Activated CD4-positive, alpha-beta memory T cell treated with anti-CD3 and anti-CD28 coated beads, Interleukin-2, amount 10 ng/mL, durations not matched to agents 7 days and 5 days (primary cell): ENCODE measurements at regions not wholly inside any gene's neighbourhood (a gene's known extent, or its start where the extent isn't known, plus 50 kb on each side); places are given as distances from the start of the nearest gene placed in this dataset.
A peak's percentile ranks its signal among the peaks of the same experiment; 100 is the strongest.

Experiments
- CTCF ChIA-PET: fragments of 350-600 bp; sonication (Branson Sonifier 250); formaldehyde crosslinking; loops from one replicate; lab custom pipeline; 2021; ENCODE audit warnings: antibody characterized with exemption, inconsistent platforms; lab: Charles Lee
- POLR2A ChIA-PET: fragments of 350-600 bp; sonication (Branson Sonifier 250); formaldehyde crosslinking; loops from one replicate; lab custom pipeline; 2021; ENCODE audit warnings: antibody characterized with exemption; lab: Charles Lee
- DNase-seq: peaks from one replicate; pipeline ENCODE4 v3.0.0-alpha.2; 2020
- H3K27ac Mint-ChIP-seq: one replicate; pipeline ENCODE4 v1.8.0; 2021; ENCODE audit warnings: mild to moderate bottlenecking, mixed read lengths
- H3K27me3 Mint-ChIP-seq: one replicate; pipeline ENCODE4 v1.8.0; 2021; ENCODE audit warnings: mixed read lengths
- H3K36me3 Mint-ChIP-seq: one replicate; pipeline ENCODE4 v1.8.0; 2021; ENCODE audit warnings: low read depth, mixed read lengths
- H3K4me1 Mint-ChIP-seq: one replicate; pipeline ENCODE4 v1.8.0; 2021; ENCODE audit warnings: mixed read lengths
- H3K4me3 Mint-ChIP-seq: one replicate; pipeline ENCODE4 v1.8.0; 2021; ENCODE audit warnings: mild to moderate bottlenecking, mixed read lengths
- H3K9me3 Mint-ChIP-seq: one replicate; pipeline ENCODE4 v1.8.0; 2021; ENCODE audit warnings: mixed read lengths

DNA sequence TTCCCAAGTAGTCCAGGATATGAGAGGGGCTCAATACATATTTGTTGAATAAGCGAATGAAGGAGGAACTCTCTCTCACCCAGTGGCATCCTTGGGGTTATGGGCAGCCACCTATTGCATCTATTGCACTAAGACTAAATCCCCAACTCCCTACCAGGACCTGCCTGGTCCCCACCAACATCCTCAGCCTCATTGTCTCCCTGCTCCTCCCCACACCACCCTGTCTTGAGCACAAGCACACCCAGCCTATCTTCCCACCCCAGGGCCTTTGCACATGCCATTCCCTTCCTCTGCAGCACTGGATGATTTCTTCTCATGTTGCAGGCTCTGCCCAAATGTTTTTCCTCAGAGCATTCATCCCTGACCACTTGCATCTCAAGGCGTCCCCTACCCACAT lies 133.8 kb downstream of the BARX1 start:
- ChIA-PET CTCF (no interaction called here), POLR2A (no interaction called here)
- H3K4me3 Mint-ChIP-seq, result no peak overlapping the region
- H3K9me3 Mint-ChIP-seq, result no peaks in the 10 kb centered on the region
- peaks cover 14% of the 10 kb centered on the region for H3K27me3 Mint-ChIP-seq
- no peaks in the 10 kb centered on the region for H3K36me3 Mint-ChIP-seq
- no peak for DNase-seq
- H3K4me1 Mint-ChIP-seq, result peaks cover 3% of the 10 kb centered on the region
- H3K27ac Mint-ChIP-seq, result no peak overlapping the region

DNA sequence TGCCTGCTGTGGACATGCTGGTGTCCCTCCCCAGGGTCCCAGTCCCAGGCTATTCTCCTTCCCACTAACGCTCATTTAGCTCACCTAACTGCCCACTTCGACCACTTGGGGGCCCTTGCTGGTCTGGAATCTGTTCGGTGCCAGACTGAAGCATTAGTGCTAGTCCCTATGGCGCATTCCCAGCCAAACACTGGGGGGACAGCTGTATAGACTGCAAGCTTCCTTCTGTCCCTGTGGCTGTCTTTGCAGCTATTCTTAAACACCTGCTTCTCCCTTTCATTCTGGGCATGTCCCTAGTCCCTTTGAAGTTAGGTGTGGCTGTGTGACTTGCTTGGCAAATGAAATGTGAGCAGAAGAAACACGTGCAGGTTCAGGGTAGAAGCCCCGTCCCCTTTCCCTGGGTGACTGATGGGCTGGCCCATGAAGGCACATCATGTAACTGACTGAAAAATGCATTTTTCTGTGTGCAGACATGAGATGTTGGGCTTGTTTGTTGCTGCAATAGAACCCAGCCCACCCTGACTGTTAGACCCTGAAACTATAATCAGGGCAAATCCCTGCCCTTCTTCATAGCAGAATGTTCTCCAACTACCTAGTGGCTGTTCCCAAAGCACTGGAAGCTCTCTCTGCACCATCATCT lies 134.4 kb downstream of the BARX1 start:
- Mint-ChIP-seq H3K36me3 (no peaks in the 10 kb centered on the region), H3K4me3 (no peak overlapping the region), H3K4me1 (no peaks in the 10 kb centered on the region), H3K9me3 (no peaks in the 10 kb centered on the region), H3K27me3 (peaks cover 12% of the 10 kb centered on the region), H3K27ac (no peak overlapping the region)
- DNase-seq, result no peak
- ChIA-PET POLR2A (no interaction called here), CTCF (no interaction called here)

DNA sequence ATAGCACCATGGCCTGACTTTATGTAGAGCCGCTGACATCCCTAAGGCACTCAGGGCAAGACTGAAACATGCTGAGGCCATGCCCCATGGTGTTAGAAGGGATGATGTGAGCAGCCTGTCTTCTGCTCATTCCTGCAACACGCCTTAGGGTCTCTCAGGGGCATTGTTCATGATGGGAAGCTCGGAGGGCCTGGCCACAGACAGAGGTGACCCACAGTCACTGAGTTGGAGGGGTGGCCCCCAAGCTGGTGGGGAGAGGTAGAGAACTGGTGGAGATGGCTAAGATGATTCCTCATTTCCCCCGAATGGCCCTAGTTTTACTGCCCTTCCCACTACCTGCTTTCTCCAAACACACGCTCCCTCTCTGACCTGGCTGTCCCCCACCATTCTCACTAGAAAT lies 135.2 kb downstream of the BARX1 start:
- Mint-ChIP-seq H3K4me1 (no peaks in the 10 kb centered on the region), H3K4me3 (no peak overlapping the region), H3K27me3 (peaks cover 12% of the 10 kb centered on the region), H3K9me3 (no peaks in the 10 kb centered on the region), H3K36me3 (no peaks in the 10 kb centered on the region), H3K27ac (no peak overlapping the region)
- DNase-seq, result no peak
- POLR2A ChIA-PET, result no interaction called here
- CTCF ChIA-PET, result no interaction called here

DNA sequence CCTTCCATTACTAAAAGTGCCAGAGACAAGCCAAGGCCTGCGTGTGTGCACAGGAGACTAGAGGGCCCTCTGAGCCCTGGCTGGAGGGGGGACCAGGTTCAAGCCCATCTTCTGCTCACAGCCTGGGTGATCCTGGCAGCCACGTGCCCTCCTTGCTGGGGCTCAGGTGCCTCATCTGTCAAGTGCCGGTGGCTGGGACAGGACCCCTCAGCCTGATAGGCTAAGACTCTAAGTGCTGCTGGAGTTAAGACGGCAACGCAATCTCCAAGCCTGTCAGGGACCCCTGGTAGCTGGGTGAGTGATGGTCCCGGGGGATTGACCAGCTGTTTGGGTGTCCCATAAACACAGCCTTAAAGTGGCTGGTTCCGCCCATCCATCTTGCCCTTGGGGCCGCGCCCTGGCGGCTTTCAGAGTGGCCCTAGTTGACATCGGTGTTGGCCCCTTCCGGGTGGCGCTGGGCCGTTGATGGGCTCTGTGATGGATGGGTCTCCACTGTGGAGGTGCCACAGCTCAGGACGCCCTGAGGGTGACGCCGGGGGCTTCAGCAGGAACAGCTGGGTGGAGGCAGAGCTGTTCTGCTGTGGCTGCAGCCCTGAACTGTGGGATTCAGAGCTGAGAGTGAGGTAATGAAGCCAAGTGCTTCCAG lies 136.2 kb downstream of the BARX1 start:
- no peaks in the 10 kb centered on the region for H3K36me3 Mint-ChIP-seq
- no peak overlapping the region for H3K27ac Mint-ChIP-seq
- H3K27me3 Mint-ChIP-seq, result peaks cover 13% of the 10 kb centered on the region
- H3K4me3 Mint-ChIP-seq, result no peak overlapping the region
- no peaks in the 10 kb centered on the region for H3K4me1 Mint-ChIP-seq
- CTCF ChIA-PET, result no interaction called here
- POLR2A ChIA-PET, result no interaction called here
- DNase-seq, result no peak
- H3K9me3 Mint-ChIP-seq, result no peaks in the 10 kb centered on the region

DNA sequence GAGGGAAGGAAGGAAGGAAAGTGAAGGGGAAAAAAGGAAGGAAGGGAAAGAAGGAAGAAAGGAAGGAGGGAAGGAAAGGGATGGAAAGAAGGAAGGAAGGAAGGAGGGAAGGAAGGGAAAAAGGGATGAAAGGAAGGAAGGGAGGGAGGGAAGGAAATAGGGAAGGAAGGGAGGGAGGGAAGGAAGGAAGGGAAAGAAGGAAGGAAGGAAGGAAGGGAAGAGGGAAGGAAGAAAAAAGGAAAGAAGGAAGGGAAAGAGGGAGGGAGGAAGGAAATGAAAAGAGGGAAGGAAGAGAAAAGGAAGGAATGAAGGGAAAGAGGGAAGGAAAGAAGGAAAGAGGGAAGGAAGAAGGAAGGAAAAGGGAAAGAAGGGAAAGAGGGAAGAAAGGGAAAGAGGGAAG lies 136.9 kb downstream of the BARX1 start:
- Mint-ChIP-seq H3K27ac (no peak overlapping the region), H3K27me3 (peaks cover 13% of the 10 kb centered on the region), H3K4me3 (no peak overlapping the region), H3K4me1 (no peaks in the 10 kb centered on the region), H3K36me3 (no peaks in the 10 kb centered on the region), H3K9me3 (no peaks in the 10 kb centered on the region)
- DNase-seq, result no peak
- POLR2A ChIA-PET, result no interaction called here
- CTCF ChIA-PET, result no interaction called here

DNA sequence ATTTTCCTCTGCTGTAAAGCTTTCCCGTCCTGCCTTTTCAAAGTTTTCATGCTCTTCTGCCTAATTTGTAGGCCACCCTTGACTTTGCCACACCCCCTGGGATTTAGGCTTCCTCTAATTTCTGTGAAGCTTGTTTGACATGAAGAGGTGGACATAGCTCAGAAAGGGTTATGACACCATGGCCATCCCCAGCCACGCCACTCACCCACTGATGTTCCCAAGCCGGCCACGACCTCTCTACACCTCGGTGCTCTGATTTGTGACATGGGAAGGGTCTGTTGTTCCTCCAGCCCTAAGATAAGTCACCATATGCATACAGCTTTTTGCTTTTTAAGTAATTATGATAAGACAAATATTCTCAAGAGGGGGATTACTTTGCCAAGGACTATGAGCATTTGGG lies 139.5 kb downstream of the BARX1 start:
- Mint-ChIP-seq H3K4me1 (no peaks in the 10 kb centered on the region), H3K27ac (no peak overlapping the region), H3K9me3 (no peaks in the 10 kb centered on the region), H3K27me3 (peaks cover 7% of the 10 kb centered on the region), H3K36me3 (no peaks in the 10 kb centered on the region), H3K4me3 (no peak overlapping the region)
- POLR2A ChIA-PET, result interaction anchor here (0.6 kb wide), 1 partner anchor 30 kb away, joined by 4 read pairs; no protein-coding TSS in a partner anchor
- no peak for DNase-seq
- CTCF ChIA-PET, result no interaction called here

DNA sequence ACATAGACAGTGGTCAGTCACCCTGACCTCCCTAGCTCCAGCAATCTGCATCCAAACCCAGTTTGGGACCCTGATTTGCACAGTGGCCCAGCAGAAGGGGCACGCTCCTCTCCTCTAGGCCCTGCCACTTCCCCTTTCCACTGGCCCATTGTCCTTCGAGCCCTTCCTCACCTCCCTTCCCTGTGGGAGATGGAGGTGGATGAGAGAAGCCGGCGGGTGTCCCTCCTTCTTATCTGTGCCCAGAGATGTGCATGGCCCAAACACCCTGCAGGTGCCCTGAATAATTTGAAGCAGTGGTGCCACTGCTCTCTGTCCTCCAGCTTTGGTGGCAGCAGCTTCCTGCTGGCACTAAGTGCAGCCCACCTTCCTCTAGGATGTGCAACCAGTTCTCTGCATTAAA lies 140.0 kb downstream of the BARX1 start:
- peaks cover 7% of the 10 kb centered on the region for H3K27me3 Mint-ChIP-seq
- CTCF ChIA-PET, result no interaction called here
- POLR2A ChIA-PET, result interaction anchor here (0.6 kb wide), 1 partner anchor 31 kb away, joined by 4 read pairs; no protein-coding TSS in a partner anchor
- H3K4me3 Mint-ChIP-seq, result no peak overlapping the region
- no peak for DNase-seq
- no peaks in the 10 kb centered on the region for H3K9me3 Mint-ChIP-seq
- H3K4me1 Mint-ChIP-seq, result no peaks in the 10 kb centered on the region
- no peak overlapping the region for H3K27ac Mint-ChIP-seq
- H3K36me3 Mint-ChIP-seq, result no peaks in the 10 kb centered on the region

DNA sequence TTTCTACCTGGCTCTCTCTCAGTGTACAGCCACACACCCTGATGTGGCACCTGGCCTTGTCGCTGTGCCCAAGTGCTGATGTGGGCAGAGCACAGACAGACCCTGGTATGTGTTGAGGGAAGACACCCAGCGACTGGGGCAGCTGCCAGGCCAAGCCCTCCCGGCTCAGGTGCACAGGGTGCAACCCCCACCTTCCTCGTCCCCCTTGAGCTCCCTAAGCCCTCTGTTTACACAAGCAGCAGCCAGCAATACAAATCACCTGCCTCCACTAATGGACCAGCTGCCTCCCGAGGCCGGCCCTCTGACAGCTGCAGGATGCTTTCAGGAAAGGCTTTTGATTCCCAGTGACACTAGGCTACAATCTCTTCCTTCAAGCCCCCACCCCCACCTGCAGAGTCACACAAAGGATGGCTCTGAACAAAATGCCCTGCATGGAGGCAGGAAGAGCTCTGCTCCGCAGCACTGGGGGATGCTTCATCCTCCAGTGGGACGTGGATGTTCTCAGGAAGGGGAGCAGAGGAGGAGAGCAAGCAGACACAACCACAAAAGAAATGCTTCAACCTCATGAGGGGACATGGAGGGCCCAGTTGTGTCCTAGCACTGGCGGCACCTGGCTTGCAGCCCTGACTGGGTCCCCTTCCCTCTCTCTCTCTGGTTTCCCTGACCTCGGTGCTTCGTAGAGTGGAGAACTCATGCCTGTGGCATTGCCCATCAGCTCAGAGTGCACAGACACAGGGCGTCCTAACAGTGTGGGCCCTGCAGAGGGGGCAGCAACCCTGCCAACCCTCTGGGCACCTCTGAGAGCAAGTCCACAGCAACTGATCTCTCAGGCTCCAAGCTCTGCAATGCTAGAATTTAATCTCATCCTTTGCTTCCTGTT lies 140.8 kb downstream of the BARX1 start:
- Mint-ChIP-seq H3K27ac (no peak overlapping the region), H3K36me3 (no peaks in the 10 kb centered on the region), H3K4me3 (no peak overlapping the region), H3K9me3 (no peaks in the 10 kb centered on the region), H3K4me1 (no peaks in the 10 kb centered on the region), H3K27me3 (peaks cover 7% of the 10 kb centered on the region)
- CTCF ChIA-PET, result no interaction called here
- POLR2A ChIA-PET, result no interaction called here
- no peak for DNase-seq

DNA sequence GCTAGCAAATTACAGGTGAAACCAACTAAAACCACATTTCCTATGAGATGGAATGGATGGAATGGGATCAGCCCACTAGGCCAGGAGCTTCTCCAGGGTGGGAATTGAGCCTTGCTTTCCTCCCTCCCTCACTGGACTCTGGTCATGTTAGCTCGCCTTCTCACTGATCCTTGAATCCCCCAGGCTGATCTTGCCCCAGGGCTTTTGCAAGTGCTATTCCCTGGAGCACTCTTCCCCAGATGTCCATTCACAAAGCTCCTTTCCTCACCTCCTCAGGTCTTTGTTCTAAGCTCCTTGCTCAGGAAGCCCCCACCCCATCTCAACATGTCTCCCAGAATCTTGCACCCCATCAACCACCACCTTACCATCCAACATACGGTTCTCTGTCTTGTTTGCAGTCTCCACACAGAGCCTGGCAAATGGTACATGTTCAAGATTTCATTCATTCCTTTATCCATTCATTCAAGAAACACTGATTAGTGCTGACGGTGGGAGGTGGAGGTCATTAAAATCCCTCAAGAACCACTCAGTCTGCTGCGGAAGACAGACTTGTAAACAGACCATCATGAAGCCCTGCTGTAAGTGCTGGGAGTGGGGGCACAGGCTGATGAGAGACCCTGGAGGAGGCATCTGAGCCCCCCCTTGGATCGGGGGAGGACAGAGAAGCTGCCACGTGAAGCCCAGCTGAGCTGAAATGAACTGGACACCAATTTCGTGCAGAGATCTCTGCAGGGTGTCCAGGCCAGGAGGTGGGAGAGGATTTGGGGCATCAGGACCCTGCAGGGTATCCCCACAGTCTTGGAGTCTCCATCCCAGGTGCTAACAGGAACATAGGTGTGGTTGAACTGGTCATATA lies 141.7 kb downstream of the BARX1 start:
- DNase-seq, result peak; percentile 7
- H3K36me3 Mint-ChIP-seq, result no peaks in the 10 kb centered on the region

DNA sequence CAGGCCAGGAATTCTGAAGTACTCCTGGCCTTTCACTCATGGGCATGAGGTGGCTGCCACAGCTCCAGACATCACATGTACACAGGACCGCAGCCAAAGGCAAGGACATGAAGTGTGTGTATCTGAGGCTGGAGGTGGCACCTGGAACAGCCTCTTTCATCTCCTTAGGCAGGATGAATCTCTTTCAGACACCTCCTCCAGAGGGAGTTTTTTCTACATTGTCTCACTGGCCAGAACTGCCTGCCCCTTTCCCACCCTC lies 142.8 kb downstream of the BARX1 start:
- POLR2A ChIA-PET, result no interaction called here
- Mint-ChIP-seq H3K4me1 (no peaks in the 10 kb centered on the region), H3K4me3 (no peak overlapping the region), H3K27ac (no peak overlapping the region), H3K36me3 (no peaks in the 10 kb centered on the region), H3K9me3 (no peaks in the 10 kb centered on the region), H3K27me3 (peaks cover 7% of the 10 kb centered on the region)
- CTCF ChIA-PET, result no interaction called here
- no peak for DNase-seq

More for the DNA sequence above, 141.7 kb downstream of the BARX1 start:
- H3K9me3 Mint-ChIP-seq, result no peaks in the 10 kb centered on the region
- POLR2A ChIA-PET, result no interaction called here
- no peak overlapping the region for H3K4me3 Mint-ChIP-seq
- CTCF ChIA-PET, result interaction anchor here (1.0 kb wide), 1 partner anchor 131 kb away, joined by 3 read pairs; no protein-coding TSS in a partner anchor
- no peak overlapping the region for H3K27ac Mint-ChIP-seq
- no peaks in the 10 kb centered on the region for H3K4me1 Mint-ChIP-seq
- peaks cover 7% of the 10 kb centered on the region for H3K27me3 Mint-ChIP-seq

DNA sequence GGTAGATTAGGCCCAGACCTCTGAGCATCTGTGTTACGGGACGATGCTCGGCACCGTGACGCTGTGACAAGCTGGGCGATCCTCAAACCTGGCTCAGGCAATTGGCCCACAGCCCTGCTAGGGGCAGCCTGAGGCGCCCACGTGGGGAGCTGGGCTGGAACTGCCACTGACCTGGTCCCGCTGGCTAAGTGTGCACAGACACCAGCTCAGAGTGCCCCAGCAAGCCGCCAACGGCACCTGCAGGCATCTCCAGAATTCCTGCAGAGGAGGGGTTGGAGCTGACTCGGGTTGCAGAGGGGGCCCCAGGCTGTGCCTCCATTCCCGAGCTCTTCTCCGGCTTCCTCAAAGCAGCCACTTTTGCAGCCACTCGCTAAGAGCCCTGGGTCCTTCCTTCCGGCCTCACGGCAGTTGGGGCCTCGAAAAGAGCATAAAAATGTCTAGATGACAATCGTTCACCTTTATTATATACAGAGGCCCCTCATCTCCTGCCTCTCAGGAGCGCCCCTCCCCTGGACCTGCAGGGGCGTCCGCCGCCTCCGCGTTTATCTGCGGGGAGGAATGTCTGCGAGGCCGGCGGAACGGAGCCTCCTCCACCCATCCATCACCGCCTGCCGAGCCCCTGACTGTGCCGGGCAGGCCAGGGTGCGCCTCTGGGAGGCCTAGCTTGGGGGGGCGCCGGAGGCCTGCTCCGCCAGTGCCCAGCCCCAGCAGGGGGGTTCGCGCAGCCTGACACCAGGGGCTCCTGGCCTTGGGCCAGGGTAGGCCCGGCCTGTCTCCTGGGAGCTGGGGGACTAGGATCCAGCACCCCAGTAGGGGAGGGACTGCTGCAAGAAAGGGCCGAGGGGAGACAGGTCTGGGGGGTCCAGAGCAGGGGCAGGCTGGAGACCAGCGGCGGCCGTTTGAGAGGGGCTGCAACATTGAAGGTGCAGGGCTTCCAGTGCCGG lies 144.9 kb downstream of the BARX1 start:
- Mint-ChIP-seq H3K27ac (no peak overlapping the region), H3K9me3 (no peaks in the 10 kb centered on the region), H3K4me1 (no peaks in the 10 kb centered on the region), H3K4me3 (no peak overlapping the region), H3K27me3 (peaks cover 1% of the 10 kb centered on the region), H3K36me3 (no peaks in the 10 kb centered on the region)
- no peak for DNase-seq
- ChIA-PET POLR2A (no interaction called here), CTCF (no interaction called here)

DNA sequence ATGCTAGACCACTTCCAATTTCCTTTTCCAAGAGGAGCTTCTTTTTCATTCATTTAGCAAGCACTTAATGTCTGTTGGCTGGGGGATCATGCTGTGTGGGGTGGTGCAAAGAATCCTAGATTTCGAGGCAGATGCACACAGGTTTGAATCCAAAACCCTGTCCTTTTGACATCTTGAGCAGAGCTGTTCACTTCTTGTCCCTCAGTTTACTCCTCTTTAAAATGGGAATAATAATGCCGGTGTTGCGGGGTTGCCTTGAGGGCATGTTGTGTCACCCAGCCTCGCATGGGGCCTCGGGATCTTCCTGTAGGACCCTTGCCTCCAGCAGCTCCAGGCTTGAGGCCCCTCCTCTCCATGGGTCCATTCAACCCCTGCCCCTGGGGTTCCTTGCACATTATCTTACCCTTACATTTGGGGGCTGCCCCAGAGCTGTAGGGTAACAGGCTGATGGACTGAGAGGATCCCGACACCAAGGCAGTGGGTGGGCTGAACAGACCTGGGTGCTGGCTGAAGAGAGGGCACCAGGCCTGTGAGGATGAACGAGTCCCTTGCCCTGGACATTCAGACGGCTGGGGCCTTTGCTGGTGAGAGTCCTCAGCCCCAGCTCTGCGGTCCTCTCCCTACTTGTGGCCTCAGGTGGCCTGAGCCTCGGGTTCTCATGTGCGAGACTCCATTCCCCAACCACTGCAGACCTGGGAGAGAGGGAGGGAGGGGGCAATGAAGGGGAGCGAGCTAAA lies 145.8 kb downstream of the BARX1 start:
- H3K4me3 Mint-ChIP-seq, result no peak overlapping the region
- H3K4me1 Mint-ChIP-seq, result no peaks in the 10 kb centered on the region
- no peaks in the 10 kb centered on the region for H3K36me3 Mint-ChIP-seq
- H3K27ac Mint-ChIP-seq, result no peak overlapping the region
- ChIA-PET CTCF (no interaction called here), POLR2A (no interaction called here)
- no peaks in the 10 kb centered on the region for H3K27me3 Mint-ChIP-seq
- DNase-seq, result no peak
- H3K9me3 Mint-ChIP-seq, result peaks cover 3% of the 10 kb centered on the region
